ENCODE measurements at regions not wholly inside any gene's neighbourhood (a gene's known extent, or its start where the extent isn't known, plus 50 kb on each side); places are given as distances from the start of the nearest gene placed in this dataset.

DNA sequence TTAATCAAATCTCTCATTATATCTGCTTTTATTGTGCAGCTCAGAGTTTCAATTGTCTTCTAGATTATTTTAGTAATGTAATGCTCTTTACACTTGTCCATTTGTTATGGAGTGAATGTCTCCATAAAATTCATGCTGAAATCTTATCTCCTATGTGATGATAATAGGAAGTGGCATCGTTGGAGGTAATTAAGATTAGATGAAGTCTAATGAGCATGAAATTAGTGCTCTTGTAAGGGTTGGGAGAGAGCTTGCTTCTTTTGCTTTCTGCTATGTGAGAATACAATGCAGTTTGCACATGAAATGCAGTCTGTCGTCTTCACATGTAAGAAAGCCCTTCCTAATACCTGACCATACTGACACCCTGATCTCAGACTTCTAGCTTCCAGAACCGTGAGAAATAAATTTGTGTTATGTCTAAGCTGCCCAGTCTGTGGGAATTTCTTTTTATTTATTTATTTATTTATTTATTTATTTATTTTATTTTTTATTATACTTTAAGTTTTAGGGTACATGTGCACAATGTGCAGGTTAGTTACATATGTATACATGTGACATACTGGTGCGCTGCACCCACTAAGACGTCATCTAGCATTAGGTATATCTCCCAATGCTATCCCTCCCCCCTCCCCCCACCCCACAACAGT, 1399.2 kb upstream of the CDH6 start:
- no peak for DNase-seq (ENCODE audit: insufficient read length, low spot score)
- no peak for FAIRE-seq

DNA sequence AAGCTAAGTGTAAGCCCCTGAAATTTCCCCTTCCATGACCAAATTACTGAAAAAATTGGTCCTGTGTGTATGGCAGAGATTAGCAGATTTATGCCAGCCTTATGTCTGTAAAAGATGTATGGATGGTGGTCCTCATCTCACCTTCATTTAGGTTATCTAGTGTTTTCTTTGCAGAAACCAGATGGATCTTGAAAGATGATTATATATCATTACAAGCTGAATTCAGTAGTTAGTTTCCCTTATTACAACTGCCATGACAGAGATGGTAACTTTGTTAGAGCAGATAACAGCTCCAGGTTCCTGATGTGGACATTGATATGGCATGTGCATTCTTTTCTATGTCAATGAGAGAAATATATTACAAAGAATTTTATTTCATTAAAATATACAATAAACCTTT, 1403.2 kb upstream of the CDH6 start:
- no peak for DNase-seq (ENCODE audit: insufficient read length, low spot score)
- no peak for FAIRE-seq

DNA sequence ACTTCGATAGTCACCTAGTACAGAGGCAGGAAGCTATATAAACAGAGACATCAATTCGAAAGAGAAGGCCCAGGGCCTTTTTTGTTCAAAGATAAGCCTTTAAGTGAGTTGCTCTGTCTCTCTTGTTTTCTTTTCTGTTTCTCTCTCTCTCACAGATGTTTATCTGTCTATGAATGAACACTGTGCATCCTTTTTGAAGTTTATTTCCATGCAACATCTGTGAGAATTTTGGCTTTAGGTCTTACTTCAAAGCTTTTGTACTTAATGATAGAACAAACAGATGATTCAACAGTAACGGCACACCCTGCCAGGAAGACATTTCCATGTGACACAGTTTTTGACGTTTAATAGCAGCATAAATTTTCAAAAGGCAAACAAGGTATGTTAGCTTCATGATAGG, 1413.1 kb upstream of the CDH6 start:
- DNase-seq (ENCODE audit: insufficient read length, low spot score) (no peak), FAIRE-seq (no peak)

DNA sequence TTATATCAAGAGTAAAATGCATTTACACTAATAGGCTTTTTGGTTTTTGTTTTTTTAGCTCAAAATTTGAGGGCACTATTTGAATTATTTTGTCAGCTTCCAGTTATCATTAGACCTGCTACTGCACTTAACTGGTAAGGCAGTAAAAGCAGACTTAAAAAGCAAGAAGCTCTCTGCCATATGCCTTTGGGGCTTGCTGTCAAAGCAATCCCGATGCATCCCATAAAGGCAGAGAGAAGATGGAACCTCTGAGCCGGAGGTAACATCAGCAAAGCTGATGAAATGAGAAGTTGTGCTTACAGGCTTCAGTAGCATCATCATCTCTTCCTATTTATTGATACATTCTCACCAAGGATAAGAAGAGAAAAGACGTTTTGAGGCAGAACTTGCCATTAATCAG, 1414.3 kb upstream of the CDH6 start:
- no peak for DNase-seq (ENCODE audit: insufficient read length, low spot score)
- no peak for FAIRE-seq

DNA sequence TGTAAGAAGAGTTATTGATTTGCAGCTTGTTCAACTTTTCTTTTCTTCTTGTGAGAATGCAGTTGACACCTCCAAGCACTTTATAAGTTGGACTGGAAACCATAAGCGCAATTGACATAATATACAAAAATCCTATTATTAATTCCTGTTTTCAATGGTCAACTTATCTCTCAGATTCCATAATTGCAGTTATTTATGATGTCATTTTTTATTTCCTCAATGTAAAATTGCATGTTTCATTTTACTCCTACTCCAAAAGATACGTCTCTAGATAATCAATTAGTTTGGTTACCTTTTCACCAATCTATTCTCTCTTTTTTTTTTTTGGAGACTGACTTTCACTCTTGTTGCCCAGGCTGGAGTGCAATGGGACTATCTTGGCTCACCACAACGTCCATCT, 1416.1 kb upstream of the CDH6 start:
- DNase-seq (ENCODE audit: insufficient read length, low spot score): no peak
- FAIRE-seq: no peak

DNA sequence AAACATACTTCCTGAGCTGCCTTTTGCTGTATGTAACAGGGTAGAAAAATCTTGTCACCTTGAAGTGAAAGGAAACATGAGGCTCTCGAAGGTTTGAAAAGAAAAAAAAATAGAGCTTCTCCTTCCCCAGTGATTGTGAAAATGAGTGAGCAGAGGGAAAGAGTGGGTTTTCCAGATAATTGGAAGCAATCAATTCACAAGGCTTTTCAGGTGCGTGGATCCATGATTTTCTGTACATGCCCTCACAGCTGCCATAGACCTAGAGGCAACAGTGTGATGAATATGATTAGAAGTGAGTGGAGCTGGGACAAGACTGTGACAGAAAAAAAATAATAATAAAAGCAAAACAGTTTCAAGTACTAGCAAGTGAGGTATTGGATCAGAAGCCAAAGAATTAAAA, 1422.5 kb upstream of the CDH6 start:
- DNase-seq (ENCODE audit: insufficient read length, low spot score) (no peak), FAIRE-seq (no peak)

DNA sequence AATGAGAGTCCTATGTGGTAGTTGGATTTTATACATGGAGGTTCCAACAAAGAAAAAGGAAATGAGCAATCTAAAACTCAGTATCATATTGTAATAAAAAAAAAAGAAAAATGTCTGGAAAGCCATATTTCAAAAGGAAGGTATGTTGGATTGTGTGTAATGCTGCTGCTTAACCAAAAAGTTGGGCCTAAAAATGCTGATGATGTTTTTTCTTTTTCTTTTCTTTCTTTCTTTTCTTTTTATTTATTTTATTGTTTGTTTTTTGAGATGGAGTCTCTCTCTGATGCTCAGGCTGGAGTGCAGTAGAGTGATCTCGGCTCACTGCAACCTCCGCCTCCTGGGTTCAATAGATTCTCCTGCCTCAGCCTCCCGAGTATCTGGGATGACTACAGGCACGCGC, 1424.0 kb upstream of the CDH6 start:
- DNase-seq (ENCODE audit: insufficient read length, low spot score) (no peak), FAIRE-seq (no peak)

DNA sequence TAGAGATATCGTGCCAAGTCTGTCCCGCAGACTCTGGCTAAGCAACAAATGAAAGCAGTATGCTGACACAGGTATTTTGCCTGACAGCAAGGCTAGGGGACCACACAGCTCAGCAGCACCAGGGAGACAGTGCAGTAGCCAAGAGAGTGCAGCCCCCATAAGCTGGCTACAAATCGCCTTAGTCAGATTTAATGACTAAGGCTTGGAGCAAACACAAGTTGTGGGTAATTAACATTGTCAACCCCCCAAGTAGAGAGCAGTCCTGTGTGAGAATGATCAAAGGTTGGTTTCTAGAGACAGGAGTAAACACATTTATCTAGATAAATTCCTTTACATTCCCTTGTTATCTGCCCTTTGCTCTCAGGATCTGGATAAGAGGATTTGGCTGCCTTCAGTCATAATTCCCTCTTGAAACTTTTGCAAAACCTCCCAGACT, 1434.5 kb upstream of the CDH6 start:
- no peak for DNase-seq (ENCODE audit: insufficient read length, low spot score)
- no peak for FAIRE-seq

DNA sequence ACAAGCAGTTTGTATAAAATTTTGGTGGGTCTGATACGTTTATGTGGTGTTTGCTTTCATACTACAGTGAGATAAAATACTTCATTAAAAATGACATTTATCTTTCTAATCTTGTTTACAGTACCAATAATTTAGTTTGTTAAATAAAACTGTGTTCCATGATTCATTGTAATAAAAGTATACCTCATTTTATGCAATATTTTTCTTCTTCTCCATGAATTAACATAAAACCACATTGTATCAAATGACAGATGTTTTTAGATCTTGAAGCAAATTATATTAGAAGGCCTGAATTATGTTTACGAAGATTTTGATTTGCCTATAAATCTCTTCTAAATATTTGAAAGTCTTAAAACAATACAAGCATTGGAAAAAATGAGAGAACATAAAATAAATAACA, 1443.0 kb upstream of the CDH6 start:
- DNase-seq (ENCODE audit: insufficient read length, low spot score) (no peak), FAIRE-seq (no peak)

DNA sequence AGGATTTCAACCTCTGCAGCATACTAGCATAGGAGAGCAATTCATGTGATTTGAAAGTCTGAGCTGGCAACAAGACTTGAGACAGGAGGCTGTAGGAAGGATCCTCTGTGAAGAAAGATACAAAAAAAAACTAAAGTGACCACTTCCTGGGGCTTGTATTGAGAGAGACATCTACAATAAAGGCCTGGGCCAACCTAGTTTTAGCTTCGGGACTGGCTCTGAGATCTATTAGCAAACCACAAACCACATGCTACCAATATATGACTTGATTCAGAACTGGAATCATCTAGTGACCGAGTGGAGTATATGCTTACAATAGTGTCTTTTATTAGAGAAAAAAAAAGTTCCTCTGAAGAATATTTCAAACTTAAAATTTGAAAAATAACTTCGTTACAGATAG, 1448.9 kb upstream of the CDH6 start:
- no peak for DNase-seq (ENCODE audit: insufficient read length, low spot score)
- no peak for FAIRE-seq

DNA sequence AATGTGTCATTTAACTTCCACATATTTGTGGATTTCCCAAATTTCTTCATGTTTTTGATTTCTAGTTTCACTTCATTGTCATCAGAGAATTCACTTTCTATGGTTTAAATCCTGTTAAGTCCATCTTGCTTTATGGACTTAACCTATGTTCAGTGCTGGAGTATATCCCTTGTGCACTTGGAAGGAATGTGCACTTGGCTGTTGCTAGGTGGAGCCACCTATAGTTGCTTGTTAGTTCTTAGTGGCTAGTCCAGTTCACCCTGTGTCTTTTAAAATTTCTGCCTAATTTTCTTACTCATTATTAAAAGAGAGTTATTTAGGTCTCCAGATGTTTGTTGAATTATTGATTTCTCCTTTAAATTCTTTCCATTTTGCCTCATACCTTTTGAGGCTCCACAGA, 1472.5 kb upstream of the CDH6 start:
- FAIRE-seq: no peak
- DNase-seq (ENCODE audit: insufficient read length, low spot score): no peak

DNA sequence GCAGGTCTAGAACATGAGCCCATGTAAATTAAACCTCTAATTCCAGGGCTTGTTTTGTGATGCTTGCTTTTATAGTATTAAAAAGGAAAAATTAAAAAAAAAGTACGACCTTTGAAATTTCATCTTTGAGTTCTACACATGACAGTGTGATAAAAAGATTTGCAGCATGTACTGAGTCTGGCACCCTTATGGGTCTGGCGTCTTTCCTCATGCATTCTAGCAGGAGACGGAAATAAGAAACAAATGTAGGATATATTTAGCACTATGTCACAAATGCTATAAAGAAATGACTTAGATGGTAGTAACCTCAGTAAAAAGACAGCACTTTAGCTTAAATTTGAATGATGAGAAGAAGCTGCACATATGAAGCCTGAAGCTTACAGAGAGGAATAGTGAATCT, 1474.3 kb upstream of the CDH6 start:
- DNase-seq (ENCODE audit: insufficient read length, low spot score): no peak
- no peak for FAIRE-seq

DNA sequence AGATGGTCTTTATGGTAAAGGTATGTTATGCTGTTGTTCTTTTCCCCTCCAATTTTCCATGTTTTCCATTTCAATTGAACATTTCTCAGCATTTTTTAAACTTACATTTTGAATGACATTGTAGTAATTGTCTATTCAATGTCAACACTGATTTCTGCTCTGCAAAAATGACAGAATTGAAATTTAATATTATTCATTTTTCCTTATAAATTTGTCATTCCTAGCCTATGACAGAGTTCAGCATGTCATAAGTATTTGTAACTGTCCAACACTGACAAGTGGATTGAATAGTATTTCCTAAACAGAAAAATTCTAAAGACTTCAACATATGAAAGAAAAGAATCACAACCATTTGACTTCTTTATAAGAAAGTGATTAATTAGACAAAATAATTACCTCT, 1478.3 kb upstream of the CDH6 start:
- no peak for DNase-seq (ENCODE audit: insufficient read length, low spot score)
- FAIRE-seq: no peak

DNA sequence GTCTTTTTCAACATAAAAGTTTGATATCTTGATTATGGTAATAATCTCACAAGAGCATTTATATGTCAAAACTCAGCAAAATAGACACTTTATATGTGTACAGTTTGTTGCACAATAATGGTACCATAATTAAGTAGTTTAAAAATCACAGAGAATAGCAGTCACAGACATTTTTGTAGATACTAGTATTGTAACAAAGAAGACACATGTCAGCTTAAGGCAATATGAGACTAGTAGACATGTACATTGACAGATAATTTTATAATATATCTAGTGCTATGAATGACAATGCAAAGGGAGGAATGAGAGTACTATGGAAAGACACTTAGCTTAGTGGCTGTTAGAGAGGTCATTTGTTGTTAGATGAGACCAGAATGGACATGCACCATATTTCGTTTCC, 1490.6 kb upstream of the CDH6 start:
- FAIRE-seq (no peak), DNase-seq (ENCODE audit: insufficient read length, low spot score) (no peak)

DNA sequence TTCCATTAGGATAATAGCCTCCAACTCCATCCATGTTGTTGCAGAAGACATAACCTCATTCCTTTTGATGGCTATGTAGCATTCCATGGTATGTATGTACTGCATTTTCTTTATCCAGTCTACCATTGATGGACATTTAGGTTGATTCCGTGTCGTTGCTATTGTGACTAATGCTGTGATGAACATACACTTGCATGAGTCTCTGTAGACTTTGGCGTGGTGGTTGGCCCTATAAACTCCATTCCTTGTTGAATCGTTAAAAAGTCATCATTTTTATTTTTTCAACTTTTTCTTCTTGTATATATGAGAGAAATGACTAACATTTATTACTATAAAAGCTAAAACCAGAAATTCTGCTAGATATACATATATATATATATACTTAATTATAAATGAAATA, 1491.9 kb upstream of the CDH6 start:
- no peak for DNase-seq (ENCODE audit: insufficient read length, low spot score)
- no peak for FAIRE-seq

DNA sequence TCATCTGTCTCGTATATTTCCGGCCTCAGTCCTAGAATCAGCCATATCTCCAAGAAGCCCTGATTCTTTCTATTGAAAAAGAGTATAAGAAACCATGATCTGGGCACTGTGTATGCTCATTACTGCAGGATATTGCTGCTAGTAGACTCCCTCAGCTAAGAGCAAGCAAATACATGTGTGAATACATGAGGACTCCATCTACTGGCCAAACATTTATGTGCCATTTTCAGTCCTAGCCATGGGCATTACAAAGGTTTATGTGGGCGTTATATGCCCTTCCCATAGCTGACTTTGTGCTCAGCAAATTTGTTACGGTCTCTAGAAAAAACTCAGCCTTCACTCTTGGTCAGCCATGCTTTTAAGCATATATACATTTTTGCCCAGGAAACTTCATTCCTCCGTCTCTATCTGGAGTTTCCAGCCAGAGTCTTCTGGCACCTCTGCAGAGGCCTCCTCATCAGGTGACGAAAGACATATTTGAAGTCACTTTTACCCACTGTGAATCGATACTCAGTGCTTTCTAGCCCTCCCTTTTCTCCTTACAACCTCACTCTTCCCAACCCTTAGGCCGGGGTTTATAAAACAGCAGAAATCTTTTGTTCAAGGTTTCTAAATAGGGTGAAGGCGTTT, 1495.6 kb upstream of the CDH6 start:
- DNase-seq (ENCODE audit: insufficient read length, low spot score) (no peak), FAIRE-seq (no peak)

DNA sequence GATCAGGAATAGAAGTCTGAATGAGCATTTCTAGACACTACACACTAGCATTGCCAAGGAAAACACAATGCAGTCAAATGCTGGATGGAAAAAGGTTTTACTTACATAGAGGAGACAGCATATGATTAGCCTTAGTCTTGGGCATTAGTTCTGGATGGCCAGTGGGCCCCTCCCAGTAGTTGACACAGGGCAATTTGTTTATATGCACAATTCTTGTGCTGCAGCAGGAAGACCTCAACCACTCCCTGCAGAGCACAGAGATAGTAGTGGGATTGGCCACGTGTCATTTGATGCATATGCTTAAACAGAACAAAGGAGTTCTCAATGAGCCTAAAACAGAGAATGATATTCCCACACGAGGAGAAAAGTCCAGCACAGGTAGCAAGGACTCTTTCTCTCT, 1496.2 kb upstream of the CDH6 start:
- FAIRE-seq (no peak), DNase-seq (ENCODE audit: insufficient read length, low spot score) (no peak)

DNA sequence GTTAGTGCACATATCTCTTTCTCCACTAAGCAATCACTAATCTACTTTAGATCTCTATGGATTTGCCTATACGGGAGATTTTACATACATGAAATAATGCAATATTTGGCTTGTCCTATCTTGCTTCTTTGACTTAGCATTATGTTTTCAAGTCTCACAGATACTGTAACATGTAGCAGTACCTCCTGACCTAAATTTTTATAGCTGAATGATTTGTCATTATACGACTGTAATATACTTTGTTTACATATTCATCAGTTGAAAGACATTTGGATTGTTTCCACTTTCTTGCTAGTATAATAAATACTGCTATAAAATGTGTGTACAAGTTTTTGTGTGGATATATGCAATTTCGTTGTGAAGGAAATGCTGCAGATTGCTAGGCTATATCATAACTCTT, 1520.8 kb upstream of the CDH6 start:
- DNase-seq (ENCODE audit: insufficient read length, low spot score): no peak
- FAIRE-seq: no peak

DNA sequence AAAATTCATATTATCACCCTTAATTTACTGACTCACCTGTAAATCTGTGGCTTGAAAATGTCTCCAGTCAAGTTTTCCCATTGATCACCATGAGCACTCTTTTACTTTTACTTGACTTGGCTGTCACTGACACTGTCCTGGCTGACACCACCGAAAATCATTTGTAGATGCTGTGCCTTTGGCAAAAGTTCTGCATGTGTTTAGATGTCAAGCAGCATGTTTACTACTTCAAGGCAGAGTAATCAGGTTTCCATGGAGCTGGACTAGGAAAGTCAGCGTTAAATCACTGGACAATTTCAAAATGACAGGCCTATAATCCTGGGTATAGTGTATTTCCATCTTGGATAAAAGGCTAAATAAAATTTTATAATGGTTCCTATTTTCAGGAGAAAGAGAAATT, 1530.6 kb upstream of the CDH6 start:
- no peak for FAIRE-seq
- DNase-seq (ENCODE audit: insufficient read length, low spot score): no peak

DNA sequence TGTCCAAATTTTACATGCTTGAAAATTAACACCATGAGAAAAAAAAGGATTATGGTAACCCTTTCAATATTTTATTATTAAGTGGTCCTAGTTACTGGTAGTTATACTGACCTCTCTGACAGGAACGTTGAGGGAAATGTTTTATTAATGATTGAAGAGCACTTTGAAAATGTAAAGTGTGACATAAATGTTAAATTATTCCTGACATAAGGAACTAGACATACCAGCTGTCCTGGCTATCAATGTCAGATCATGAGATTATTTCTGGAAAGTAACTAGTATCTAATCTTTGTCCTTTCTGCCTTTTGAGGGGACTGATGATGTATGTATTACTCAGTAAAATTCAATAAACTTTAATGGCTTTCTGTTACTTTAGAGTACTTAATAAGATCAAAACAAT, 1538.5 kb upstream of the CDH6 start:
- FAIRE-seq (no peak), DNase-seq (ENCODE audit: insufficient read length, low spot score) (no peak)

DNA sequence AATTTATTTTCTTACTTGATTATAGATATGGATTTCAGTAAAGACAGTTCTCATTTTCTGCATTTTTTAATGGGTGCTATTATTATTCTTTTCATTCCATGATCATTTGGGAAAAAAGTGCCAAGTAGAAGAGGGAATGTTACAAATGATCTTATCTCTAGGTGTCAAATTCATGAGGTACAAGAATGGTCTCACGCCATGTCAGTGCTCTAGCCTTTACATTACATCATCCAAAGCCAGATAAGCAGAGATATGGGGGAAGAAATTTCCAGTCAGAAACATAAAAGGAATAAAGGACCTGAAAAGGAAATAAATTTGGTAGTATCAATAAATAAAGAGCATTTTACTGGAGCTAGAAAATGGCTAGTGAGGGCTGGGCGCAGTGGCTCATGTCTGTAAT, 1544.2 kb upstream of the CDH6 start:
- no peak for FAIRE-seq
- no peak for DNase-seq (ENCODE audit: insufficient read length, low spot score)

DNA sequence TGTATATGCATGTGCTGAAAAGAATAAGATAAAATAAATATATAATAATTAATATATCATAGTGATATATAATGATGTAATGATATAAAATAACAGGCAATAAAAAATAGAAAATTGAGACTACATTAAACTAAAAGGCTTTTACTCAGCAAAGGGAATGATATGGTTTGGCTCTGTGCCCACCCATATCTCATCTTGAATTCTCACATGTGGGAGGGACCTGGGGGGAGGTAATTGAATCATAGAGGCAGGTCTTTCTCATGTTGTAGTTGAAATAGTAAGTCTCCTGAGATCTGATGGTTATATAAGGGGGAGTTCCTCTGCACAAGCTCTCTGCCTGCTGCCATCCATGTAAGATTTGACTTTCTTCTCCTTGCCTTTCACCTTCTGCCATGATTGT, 1550.9 kb upstream of the CDH6 start:
- FAIRE-seq (no peak), DNase-seq (ENCODE audit: insufficient read length, low spot score) (no peak)

DNA sequence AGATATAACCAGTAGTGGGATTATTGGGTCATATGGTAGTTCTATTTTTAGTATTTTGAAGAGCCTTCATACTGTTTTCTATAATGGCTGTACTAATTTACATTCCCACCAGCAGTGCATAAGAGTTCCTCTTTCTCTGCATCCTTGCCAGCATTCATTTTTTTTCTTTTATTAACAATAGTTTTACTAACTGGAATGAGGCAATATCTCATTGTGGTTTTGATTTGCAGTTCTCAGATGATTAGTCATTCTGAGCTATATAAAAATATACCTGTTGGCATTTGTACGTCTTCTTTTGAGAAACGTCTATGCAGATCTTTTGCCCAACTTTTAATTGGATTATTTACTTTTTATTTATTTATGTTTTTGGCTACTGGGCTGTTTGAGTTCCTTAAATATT, 1579.3 kb upstream of the CDH6 start:
- no peak for FAIRE-seq
- DNase-seq (ENCODE audit: insufficient read length, low spot score): no peak

All from GM19239 (cell line).